HUES48 (cell line): ENCODE measurements at regions not wholly inside any gene's neighbourhood (a gene's known extent, or its start where the extent isn't known, plus 50 kb on each side); places are given as distances from the start of the nearest gene placed in this dataset.

Experiments
- H3K27ac ChIP-seq: one replicate; pipeline ENCODE4 v1.7.0; 2013; ENCODE audit warnings: low read depth, low read length, inconsistent platforms
- H3K27me3 ChIP-seq: 2 replicates; pipeline ENCODE4 v1.6.1; 2013; ENCODE audit warnings: mild to moderate bottlenecking, low read length; ENCODE audit not compliant: control insufficient read depth, insufficient read depth
- H3K36me3 ChIP-seq: 2 replicates; pipeline ENCODE4 v1.6.1; 2013; ENCODE audit warnings: low read length; ENCODE audit not compliant: control insufficient read depth, insufficient read depth
- H3K4me1 ChIP-seq: 2 replicates; pipeline ENCODE4 v1.6.1; 2013; ENCODE audit warnings: mild to moderate bottlenecking, low read length; ENCODE audit not compliant: control insufficient read depth, insufficient read depth
- H3K4me3 ChIP-seq: 2 replicates; pipeline ENCODE4 v1.5.1; 2013; ENCODE audit warnings: mild to moderate bottlenecking, low read depth, low read length
- H3K9ac ChIP-seq: 2 replicates; pipeline ENCODE4 v1.6.1; 2013; ENCODE audit warnings: mild to moderate bottlenecking, low read depth, low read length, moderate library complexity
- H3K9me3 ChIP-seq: 2 replicates; pipeline ENCODE4 v1.6.1; 2013; ENCODE audit warnings: low read length; ENCODE audit not compliant: control insufficient read depth, insufficient read depth

DNA sequence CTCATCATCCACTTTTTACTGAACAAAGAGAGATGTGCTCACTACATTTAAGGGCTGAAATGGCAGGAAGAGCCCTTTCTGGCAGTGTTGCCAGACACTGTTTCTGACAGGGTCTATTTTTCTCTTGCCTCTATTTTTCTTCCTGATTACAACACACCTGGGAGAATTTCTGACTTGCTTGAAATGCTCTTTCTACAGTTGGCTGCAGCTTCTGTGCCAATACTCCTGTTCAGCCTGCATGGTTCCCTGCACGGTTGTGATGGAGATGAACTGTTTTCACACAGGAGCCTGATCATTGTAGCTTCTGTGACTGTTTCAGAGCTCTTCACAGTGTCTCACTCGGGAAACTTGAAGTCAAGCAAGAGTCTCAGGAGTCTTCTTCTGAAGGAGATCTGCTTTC, 83.0 kb upstream of the DLG1 start:
- no peaks in the 10 kb centered on the region for H3K4me1 ChIP-seq
- no peaks in the 10 kb centered on the region for H3K9me3 ChIP-seq
- no peaks in the 10 kb centered on the region for H3K27me3 ChIP-seq
- no peak overlapping the region for H3K9ac ChIP-seq
- H3K27ac ChIP-seq, result no peak overlapping the region
- H3K36me3 ChIP-seq, result no peaks in the 10 kb centered on the region
- H3K4me3 ChIP-seq, result no peak overlapping the region

DNA sequence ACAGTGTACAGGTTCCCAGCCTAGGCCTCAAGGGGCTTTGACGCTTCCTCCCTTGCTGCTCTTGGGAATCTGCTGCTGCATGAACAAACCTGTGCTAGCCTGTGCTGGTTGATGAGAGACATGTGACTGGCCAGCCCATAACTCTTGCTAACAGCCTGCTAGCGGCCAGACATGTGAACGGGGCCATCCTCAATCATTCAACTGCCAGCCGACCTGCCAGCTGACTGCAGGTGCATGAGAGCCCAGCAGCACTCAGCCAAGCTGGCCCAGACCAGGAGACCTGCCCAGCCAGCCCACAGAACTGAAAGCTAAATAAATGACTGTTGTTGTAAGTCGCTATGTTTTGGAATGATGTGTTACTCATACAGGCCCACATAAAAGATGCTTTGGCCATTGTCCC, 82.4 kb upstream of the DLG1 start:
- H3K4me3 ChIP-seq, result no peak overlapping the region
- H3K9me3 ChIP-seq, result no peaks in the 10 kb centered on the region
- H3K9ac ChIP-seq, result no peak overlapping the region
- H3K27ac ChIP-seq, result no peak overlapping the region
- H3K27me3 ChIP-seq, result no peaks in the 10 kb centered on the region
- no peaks in the 10 kb centered on the region for H3K4me1 ChIP-seq
- H3K36me3 ChIP-seq, result no peaks in the 10 kb centered on the region

DNA sequence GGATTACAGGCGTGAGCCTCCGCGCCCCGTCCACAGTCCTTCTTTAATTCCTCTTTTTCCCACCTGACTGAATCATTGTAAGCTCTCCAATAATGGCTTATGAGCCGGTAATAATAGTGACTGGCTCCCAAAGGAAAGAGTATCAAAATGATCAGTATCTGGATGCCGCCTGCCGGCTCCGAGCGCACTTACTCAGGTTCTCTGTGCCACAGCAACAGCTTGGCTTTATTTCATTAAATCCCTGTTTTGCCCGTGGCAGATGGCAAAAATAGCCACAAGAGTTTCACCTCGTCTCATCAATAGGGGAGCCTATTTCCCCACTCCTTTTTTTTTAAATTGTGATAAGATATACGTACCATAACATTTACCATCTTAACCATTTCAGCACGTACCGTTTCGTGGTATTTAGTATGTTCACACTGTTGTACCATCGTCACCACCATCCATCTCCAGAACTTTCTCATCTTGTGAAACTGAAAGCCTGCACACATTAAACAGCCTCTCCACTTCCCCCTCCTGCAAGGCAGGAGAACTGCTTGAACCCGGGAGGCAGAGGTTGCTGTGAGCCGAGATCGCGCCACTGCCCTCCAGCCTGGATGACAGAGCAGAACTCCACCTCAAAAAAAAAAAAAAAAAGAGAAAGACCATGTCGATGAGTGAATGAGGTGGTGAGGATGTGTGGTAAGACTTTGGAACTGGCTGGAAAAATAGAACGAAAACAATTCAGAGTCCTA, 80.7 kb upstream of the DLG1 start:
- Histone ChIP-seq H3K27ac (no peak overlapping the region), H3K36me3 (no peaks in the 10 kb centered on the region), H3K27me3 (no peaks in the 10 kb centered on the region), H3K4me1 (no peaks in the 10 kb centered on the region), H3K4me3 (no peak overlapping the region), H3K9ac (no peak overlapping the region), H3K9me3 (no peaks in the 10 kb centered on the region)

DNA sequence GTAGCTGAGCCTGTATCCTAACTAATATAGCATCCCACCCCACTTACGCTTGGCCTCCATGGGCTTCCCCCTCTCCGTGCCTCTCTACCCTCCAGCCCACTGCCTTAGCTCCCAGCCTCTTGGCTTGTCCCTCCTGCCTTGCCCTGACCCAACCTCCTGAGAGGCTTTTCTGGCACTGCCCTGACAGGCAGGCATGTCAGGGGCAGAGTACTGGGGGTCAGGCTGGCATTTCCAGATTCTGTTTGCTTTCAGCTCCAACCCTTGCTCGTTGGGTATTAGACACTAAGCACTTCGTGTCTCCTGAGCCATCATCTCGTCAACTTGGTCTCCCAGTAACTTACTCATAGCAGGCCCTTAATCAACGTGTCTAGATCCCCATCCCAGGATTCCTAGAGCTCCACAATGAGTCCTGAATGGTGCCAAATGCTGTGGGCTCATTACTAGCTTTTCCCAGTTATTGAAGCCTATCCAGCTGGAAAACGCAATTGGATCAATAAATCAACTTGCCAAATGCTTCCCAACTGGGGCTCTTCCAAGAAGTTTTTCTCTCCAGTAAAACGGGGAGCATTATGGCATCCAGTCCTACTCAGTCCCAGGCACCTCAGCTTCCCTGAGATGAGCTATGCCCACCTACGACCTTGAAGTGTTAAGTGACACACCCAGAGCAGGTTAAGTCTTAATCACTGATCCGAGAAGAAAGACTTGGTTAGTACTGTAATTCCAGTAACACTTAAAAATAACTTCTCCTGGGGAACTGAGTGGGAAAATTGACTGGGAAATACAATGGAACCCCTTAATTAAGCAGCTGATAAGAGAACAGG, 78.5 kb upstream of the DLG1 start:
- H3K27ac ChIP-seq, result no peak overlapping the region
- no peak overlapping the region for H3K9ac ChIP-seq
- H3K27me3 ChIP-seq, result no peaks in the 10 kb centered on the region

DNA sequence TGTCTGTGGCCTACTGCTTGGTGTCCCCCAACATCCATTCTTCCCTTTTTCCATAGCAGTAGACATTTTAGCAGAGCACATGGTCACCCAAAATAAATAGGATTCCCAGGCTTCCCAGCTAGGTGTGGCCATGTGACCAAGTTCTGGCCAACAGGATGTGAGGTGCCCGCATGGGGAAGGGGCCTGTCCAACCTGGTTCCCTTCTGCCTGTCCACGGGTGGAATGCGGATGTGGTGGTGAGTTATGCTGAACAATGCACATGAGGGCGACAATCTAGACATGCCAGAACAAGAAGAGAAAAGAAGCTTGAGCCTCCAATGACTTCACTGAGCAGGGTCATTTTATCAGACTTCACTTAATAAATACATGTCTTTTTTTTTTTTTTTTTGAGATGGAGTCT, 77.6 kb upstream of the DLG1 start:
- no peak overlapping the region for H3K4me3 ChIP-seq
- no peaks in the 10 kb centered on the region for H3K9me3 ChIP-seq
- peaks cover 5% of the 10 kb centered on the region; the same call in 1 of the 2 replicates for H3K4me1 ChIP-seq
- no peak overlapping the region for H3K9ac ChIP-seq
- no peak overlapping the region for H3K27ac ChIP-seq
- H3K36me3 ChIP-seq, result no peaks in the 10 kb centered on the region
- no peaks in the 10 kb centered on the region for H3K27me3 ChIP-seq

More for the DNA sequence above, 78.5 kb upstream of the DLG1 start:
- Histone ChIP-seq H3K4me3 (no peak overlapping the region), H3K4me1 (peaks cover 5% of the 10 kb centered on the region; the same call in 1 of the 2 replicates), H3K9me3 (no peaks in the 10 kb centered on the region), H3K36me3 (no peaks in the 10 kb centered on the region)

DNA sequence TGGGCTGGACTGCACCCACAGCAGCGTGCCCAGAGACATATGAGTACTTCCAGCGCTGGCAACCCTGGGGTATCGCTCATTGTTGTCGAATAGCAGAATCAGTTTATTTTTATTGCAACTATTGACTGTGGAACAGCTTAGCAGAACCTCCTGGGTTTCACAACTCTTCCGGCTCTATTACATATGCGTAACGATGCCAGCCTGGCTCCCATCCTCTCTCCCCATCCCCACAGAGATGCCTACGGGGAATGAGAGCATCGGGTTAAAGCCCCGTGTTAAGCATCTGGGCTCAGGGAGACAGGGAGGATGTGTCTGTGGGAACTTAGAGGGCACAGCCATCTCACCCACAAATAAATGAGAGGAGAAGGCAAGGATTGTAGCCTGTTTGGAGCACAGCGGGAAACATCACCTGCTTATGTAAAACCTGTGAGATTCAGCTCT, 76.6 kb upstream of the DLG1 start:
- no peaks in the 10 kb centered on the region for H3K36me3 ChIP-seq
- H3K9me3 ChIP-seq, result no peaks in the 10 kb centered on the region
- no peak overlapping the region for H3K9ac ChIP-seq
- H3K27ac ChIP-seq, result no peak overlapping the region
- H3K4me1 ChIP-seq, result peaks cover 5% of the 10 kb centered on the region; the same call in 1 of the 2 replicates
- no peaks in the 10 kb centered on the region for H3K27me3 ChIP-seq
- H3K4me3 ChIP-seq, result no peak overlapping the region

DNA sequence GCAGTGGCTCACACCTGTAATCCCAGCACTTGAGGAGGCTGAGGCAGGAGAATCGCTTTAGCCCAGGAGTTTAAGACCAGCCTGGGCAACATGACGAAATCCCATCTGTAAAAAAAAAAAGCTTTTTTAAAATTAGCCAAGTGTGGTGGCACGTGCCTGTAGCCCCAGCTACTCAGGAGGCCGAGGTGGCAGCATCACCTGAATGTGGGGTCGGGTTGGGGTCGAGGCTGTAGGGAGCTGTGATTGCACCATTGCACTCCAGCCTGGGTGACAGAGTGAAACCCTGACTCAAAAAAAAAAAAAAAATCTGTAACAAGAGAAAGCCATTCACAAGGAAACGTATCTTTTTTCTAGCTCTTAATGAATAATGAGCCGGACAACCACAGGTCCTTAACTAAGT, 74.7 kb upstream of the DLG1 start:
- no peak overlapping the region for H3K27ac ChIP-seq
- H3K9me3 ChIP-seq, result no peaks in the 10 kb centered on the region
- H3K36me3 ChIP-seq, result no peaks in the 10 kb centered on the region
- H3K27me3 ChIP-seq, result no peaks in the 10 kb centered on the region
- no peak overlapping the region for H3K4me3 ChIP-seq
- peaks cover 13% of the 10 kb centered on the region for H3K4me1 ChIP-seq
- no peak overlapping the region for H3K9ac ChIP-seq

DNA sequence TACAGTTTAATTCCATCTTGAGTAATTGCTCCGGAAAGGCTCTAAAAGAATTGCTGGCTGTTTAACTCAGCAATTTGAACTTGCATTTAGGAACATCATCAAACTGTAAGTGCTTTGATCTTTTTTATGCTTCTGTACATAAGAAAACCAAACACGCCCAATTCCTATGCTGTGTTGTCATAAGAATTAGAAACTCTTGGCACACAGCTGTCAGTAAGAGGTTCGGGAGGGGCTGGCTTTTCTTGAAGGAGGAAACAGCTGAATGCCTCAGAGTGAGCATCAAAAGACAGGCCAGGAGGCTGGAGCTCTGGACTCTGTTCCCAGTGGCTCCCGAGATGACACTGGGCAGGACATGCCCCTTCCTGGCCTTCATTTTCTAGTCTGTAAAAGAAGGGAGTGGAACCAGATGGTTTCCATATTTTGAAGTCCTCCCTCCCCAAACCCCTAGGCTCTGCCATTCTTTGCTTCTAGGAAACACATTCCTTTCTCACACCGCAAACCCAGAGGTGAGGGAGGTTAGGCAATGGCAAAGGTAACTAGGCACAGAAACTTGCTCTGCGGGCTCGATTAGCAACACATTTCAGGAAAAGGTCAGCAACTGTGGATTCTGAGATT, 73.7 kb upstream of the DLG1 start:
- H3K27ac ChIP-seq, result no peak overlapping the region
- no peak overlapping the region for H3K9ac ChIP-seq
- no peaks in the 10 kb centered on the region for H3K27me3 ChIP-seq
- H3K4me3 ChIP-seq, result no peak overlapping the region
- peaks cover 17% of the 10 kb centered on the region for H3K4me1 ChIP-seq
- no peaks in the 10 kb centered on the region for H3K36me3 ChIP-seq
- no peaks in the 10 kb centered on the region for H3K9me3 ChIP-seq

DNA sequence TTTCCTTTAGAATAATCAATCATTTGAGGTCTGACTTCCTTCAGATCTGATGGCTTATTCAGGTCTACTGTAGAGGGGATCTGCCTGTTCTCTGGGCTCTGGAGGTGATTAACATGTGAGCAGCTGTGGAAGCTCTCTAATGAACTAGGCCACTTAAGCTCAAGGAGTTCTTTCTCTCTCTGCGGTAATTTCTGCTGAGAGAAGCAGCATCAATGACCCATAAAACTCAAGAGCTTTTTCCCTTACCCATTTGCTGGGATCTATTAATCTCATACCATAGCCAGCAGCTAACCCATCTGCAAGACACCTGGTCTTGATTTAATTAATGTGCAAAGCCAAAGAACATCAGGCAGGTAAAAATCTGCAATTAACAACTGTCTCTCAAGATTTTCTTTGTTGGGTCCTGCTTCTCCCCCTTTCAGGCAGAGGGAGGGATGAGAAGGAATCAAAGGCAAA, 73.2 kb upstream of the DLG1 start:
- H3K9me3 ChIP-seq, result no peaks in the 10 kb centered on the region
- no peak overlapping the region for H3K27ac ChIP-seq
- H3K36me3 ChIP-seq, result no peaks in the 10 kb centered on the region
- H3K4me3 ChIP-seq, result no peak overlapping the region
- H3K9ac ChIP-seq, result no peak overlapping the region
- H3K4me1 ChIP-seq, result peaks cover 17% of the 10 kb centered on the region
- no peaks in the 10 kb centered on the region for H3K27me3 ChIP-seq

DNA sequence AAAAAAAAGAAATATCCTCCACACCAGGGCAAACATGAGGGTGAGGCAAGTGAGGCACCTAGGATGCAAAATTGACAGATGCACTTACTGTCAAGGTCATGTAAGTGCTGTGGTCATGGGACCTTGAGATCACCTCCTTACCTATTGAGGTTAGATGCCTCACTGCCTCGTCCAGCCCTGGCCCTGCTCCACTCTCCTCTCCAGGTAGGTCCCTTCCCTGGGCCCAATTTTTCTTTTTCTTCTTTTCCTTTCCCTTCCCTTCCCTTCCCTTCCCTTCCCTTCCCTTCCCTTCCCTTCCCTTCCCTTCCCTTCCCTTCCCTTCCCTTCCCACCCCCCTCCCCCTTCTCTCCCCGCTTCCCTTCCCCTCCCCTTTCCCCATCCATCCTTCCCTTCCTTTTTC, 71.1 kb upstream of the DLG1 start:
- no peaks in the 10 kb centered on the region for H3K9me3 ChIP-seq
- H3K9ac ChIP-seq, result no peak overlapping the region
- no peaks in the 10 kb centered on the region for H3K36me3 ChIP-seq
- H3K4me3 ChIP-seq, result no peak overlapping the region
- H3K27ac ChIP-seq, result no peak overlapping the region
- H3K4me1 ChIP-seq, result peaks cover 28% of the 10 kb centered on the region
- no peaks in the 10 kb centered on the region for H3K27me3 ChIP-seq

DNA sequence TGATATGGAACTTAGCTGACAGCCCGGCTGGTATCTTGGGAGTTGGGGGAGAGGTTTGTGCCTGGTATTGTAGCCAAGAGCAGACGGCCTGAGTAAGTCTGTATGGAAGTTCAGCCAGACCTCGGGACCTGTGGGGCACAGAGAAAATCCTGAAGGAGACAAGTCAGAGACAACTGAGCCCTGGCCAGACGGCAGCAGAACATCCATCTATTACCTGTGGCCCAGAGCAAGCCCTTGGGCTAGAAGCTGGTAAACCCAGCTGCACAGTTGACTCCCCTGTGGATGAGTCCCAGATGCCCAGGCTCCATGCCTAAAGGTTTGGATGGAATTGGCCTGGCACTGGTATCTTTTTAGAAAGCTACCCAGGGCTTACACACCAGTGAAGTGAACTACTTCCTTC, 70.4 kb upstream of the DLG1 start:
- no peak overlapping the region for H3K9ac ChIP-seq
- no peak overlapping the region for H3K27ac ChIP-seq
- H3K4me3 ChIP-seq, result no peak overlapping the region
- no peaks in the 10 kb centered on the region for H3K27me3 ChIP-seq
- H3K9me3 ChIP-seq, result no peaks in the 10 kb centered on the region
- no peaks in the 10 kb centered on the region for H3K36me3 ChIP-seq
- H3K4me1 ChIP-seq, result peaks cover 35% of the 10 kb centered on the region
